ENCODE measurements at regions not wholly inside any gene's neighbourhood (a gene's known extent, or its start where the extent isn't known, plus 50 kb on each side); places are given as distances from the start of the nearest gene placed in this dataset.

DNA sequence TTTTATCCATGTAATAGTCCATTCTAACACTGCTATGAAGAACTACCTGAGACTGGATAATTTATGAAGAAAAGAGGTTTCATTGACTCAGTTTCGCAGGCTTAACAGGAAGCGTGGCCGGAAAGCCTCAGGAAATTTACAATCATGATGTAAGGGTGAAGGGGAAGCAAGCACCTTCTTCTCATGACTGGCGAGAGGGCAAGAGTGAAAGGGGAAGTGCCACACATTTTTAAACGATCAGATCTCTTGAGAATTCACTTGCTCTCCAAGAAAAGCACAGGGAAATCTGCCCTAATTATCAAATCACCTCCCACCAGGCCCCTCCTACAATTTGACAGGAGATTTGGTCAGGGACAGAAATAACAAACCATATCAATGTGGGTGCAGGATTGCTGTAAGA, 859.7 kb downstream of the EPHA7 start:
- Histone ChIP-seq H2BK20ac (ENCODE audit: low read depth, low read length, poor library complexity, severe bottlenecking) (no peak overlapping the region), H3K9ac (ENCODE audit: extremely low read depth, insufficient read length, low read length) (no peak overlapping the region), H3K4me1 (ENCODE audit: insufficient read depth, low read length) (no peaks in the 10 kb centered on the region), H3K56ac (ENCODE audit: insufficient read length, low read depth, low read length) (no peak overlapping the region), H3K9me3 (ENCODE audit: control insufficient read depth, low read depth, low read length) (no peaks in the 10 kb centered on the region), H2BK120ac (ENCODE audit: low read depth, low read length, poor library complexity, severe bottlenecking) (no peak overlapping the region), H2AK5ac (ENCODE audit: insufficient read length, low read length) (no peak overlapping the region), H2BK5ac (ENCODE audit: insufficient read length, low read length) (no peak overlapping the region), H4K20me1 (ENCODE audit: control insufficient read depth, insufficient read depth, insufficient read length) (no peaks in the 10 kb centered on the region), H3K4me2 (ENCODE audit: insufficient read depth, insufficient read length, low read length) (no peak overlapping the region), H3K18ac (ENCODE audit: insufficient read length, low read depth, low read length) (no peak overlapping the region), H2AFZ (ENCODE audit: low read length) (no peak overlapping the region), H3T11ph (ENCODE audit: low read length) (no peak overlapping the region), H3K23me2 (ENCODE audit: insufficient read length, low read depth, low read length, poor library complexity, severe bottlenecking) (no peaks in the 10 kb centered on the region), H3K79me2 (ENCODE audit: insufficient read depth, low read length) (no peaks in the 10 kb centered on the region), H3K14ac (ENCODE audit: insufficient read depth, low read length) (no peak overlapping the region), H3K23ac (ENCODE audit: insufficient read length, low read depth, low read length) (no peak overlapping the region), H2BK12ac (ENCODE audit: insufficient read length, low read depth, low read length) (no peak overlapping the region), H4K8ac (replicated peaks; ENCODE audit: insufficient read length, low read depth, low read length) (no peak overlapping the region), H2BK15ac (ENCODE audit: low read depth, low read length) (no peak overlapping the region), H3K27ac (ENCODE audit: insufficient read length, low read depth, low read length) (no peak overlapping the region), H4K91ac (ENCODE audit: insufficient read length, low read depth, low read length) (no peak overlapping the region), H3K4ac (ENCODE audit: low read depth, low read length) (no peak overlapping the region), H4K5ac (ENCODE audit: insufficient read length, low read depth, low read length) (no peak overlapping the region), H3K79me1 (ENCODE audit: insufficient read depth, low read depth, low read length, poor library complexity, severe bottlenecking) (no peaks in the 10 kb centered on the region), H3K27me3 (ENCODE audit: insufficient read depth, low read length) (no peaks in the 10 kb centered on the region)
- DNase-seq, result no peak
- no peaks in the 10 kb centered on the region for H3K36me3 Mint-ChIP-seq (ENCODE audit: insufficient read depth in 1 of 3, low read depth in 3 of 3)
- no CpG with 5 or more reads among the region's 5 CpGs for WGBS (ENCODE audit: extremely low coverage, insufficient read length, low lambda C conversion rate)
- H3K9me3 Mint-ChIP-seq, result no peaks in the 10 kb centered on the region
- H3K27me3 Mint-ChIP-seq (ENCODE audit: low read depth), result no peaks in the 10 kb centered on the region
- no peaks in the 10 kb centered on the region for H3K4me1 Mint-ChIP-seq
- TF ChIP-seq CTCF (conservative IDR thresholded peaks at IDR 0.05), result no peak
- no peak overlapping the region for H3K4me3 Mint-ChIP-seq
- H3K27ac Mint-ChIP-seq, result no peak overlapping the region; a peak in 1 of 7 replicates

Data from H9 (cell line).